Lower lobe of right lung (tissue), 2 donors: ENCODE measurements at regions not wholly inside any gene's neighbourhood (a gene's known extent, or its start where the extent isn't known, plus 50 kb on each side); places are given as distances from the start of the nearest gene placed in this dataset.

Experiments used
- ATAC-seq, 2 donors: fragments of 200-7000 bp; cut with Tn5 transposase; one replicate each; pipeline ENCODE4 v1.9.1; 2020 to 2022; ENCODE audit warnings: mild to moderate bottlenecking in 2 of 2, moderate library complexity in 2 of 2
- DNase-seq: peaks from one replicate; pipeline ENCODE4 v3.0.0-alpha.2; 2020
- H3K27ac ChIP-seq: fragments of 200-600 bp; one replicate; pipeline ENCODE4 v1.8.0; 2022
- H3K27me3 ChIP-seq: fragments of 200-600 bp; one replicate; pipeline ENCODE4 v1.8.0; 2022; ENCODE audit warnings: low read depth
- H3K36me3 ChIP-seq: fragments of 200-600 bp; one replicate; pipeline ENCODE4 v1.8.0; 2022; ENCODE audit warnings: mild to moderate bottlenecking
- H3K4me1 ChIP-seq: fragments of 200-600 bp; one replicate; pipeline ENCODE4 v1.8.0; 2022
- H3K4me3 ChIP-seq: fragments of 200-600 bp; one replicate; pipeline ENCODE4 v1.8.0; 2022; ENCODE audit warnings: mild to moderate bottlenecking
- H3K9me3 ChIP-seq: fragments of 200-600 bp; one replicate; pipeline ENCODE4 v1.8.0; 2022
- CTCF ChIP-seq: fragments of 200-600 bp; IDR thresholded peaks from one replicate; pipeline ENCODE4 v1.8.0; 2022; ENCODE audit warnings: antibody characterized with exemption, mild to moderate bottlenecking
- intact Hi-C: fragments of 100-400 bp; cut with DNase I; formaldehyde crosslinking; loops from one replicate; pipeline ENCODE4 v1.11.0; 2022
- donor health status: DM: no; HTN: yes; CAD: no; lungs with severe emphysema.

GRCh38 chr20:39676857-39677391 is 714.8 kb downstream of the DHX35 start:
- ATAC-seq, result peak in 1 of 2 donors; percentile 70
- Histone ChIP-seq H3K9me3 (no peaks in the 10 kb centered on the region), H3K27ac (no peak overlapping the region), H3K4me1 (no peaks in the 10 kb centered on the region), H3K36me3 (no peaks in the 10 kb centered on the region), H3K27me3 (no peaks in the 10 kb centered on the region), H3K4me3 (no peak overlapping the region)
- intact Hi-C loops, result no loop called here
- no peak for DNase-seq
- peak; percentile 19 for TF ChIP-seq CTCF

GRCh38 chr20:39676241-39676640 is 714.1 kb downstream of the DHX35 start:
- Histone ChIP-seq H3K27ac (no peak overlapping the region), H3K4me3 (no peak overlapping the region), H3K9me3 (no peaks in the 10 kb centered on the region), H3K4me1 (no peaks in the 10 kb centered on the region), H3K36me3 (no peaks in the 10 kb centered on the region), H3K27me3 (no peaks in the 10 kb centered on the region)
- no peak for TF ChIP-seq CTCF
- DNase-seq (no peak), ATAC-seq (no peak)
- intact Hi-C loops, result no loop called here

GRCh38 chr20:39674842-39675241 is 712.7 kb downstream of the DHX35 start:
- Histone ChIP-seq H3K36me3 (no peaks in the 10 kb centered on the region), H3K9me3 (no peaks in the 10 kb centered on the region), H3K27me3 (no peaks in the 10 kb centered on the region), H3K27ac (no peak overlapping the region), H3K4me3 (no peak overlapping the region), H3K4me1 (no peaks in the 10 kb centered on the region)
- DNase-seq (no peak), ATAC-seq (no peak)
- intact Hi-C loops, result no loop called here
- no peak for TF ChIP-seq CTCF

GRCh38 chr20:39670988-39671387 is 708.8 kb downstream of the DHX35 start:
- intact Hi-C loops, result no loop called here
- no peak overlapping the region for H3K4me3 ChIP-seq
- no peak for TF ChIP-seq CTCF
- H3K27ac ChIP-seq, result no peak overlapping the region
- DNase-seq, result no peak
- no peak for ATAC-seq
- no peaks in the 10 kb centered on the region for H3K27me3 ChIP-seq
- no peaks in the 10 kb centered on the region for H3K4me1 ChIP-seq
- H3K9me3 ChIP-seq, result no peaks in the 10 kb centered on the region
- no peaks in the 10 kb centered on the region for H3K36me3 ChIP-seq

GRCh38 chr20:39669659-39670058 is 707.5 kb downstream of the DHX35 start:
- H3K9me3 ChIP-seq, result no peaks in the 10 kb centered on the region
- no peak for TF ChIP-seq CTCF
- ATAC-seq, result no peak
- H3K27ac ChIP-seq, result no peak overlapping the region
- H3K4me1 ChIP-seq, result no peaks in the 10 kb centered on the region
- DNase-seq, result no peak
- no peaks in the 10 kb centered on the region for H3K27me3 ChIP-seq
- H3K4me3 ChIP-seq, result no peak overlapping the region
- intact Hi-C loops, result no loop called here
- no peaks in the 10 kb centered on the region for H3K36me3 ChIP-seq

GRCh38 chr20:39668038-39668437 is 705.9 kb downstream of the DHX35 start:
- no peak overlapping the region for H3K4me3 ChIP-seq
- H3K4me1 ChIP-seq, result no peaks in the 10 kb centered on the region
- no peak overlapping the region for H3K27ac ChIP-seq
- no peaks in the 10 kb centered on the region for H3K9me3 ChIP-seq
- no peak for ATAC-seq
- no peak for DNase-seq
- H3K36me3 ChIP-seq, result no peaks in the 10 kb centered on the region
- no peaks in the 10 kb centered on the region for H3K27me3 ChIP-seq
- no peak for TF ChIP-seq CTCF
- intact Hi-C loops, result no loop called here
